MM.1S (cell line): ENCODE measurements at regions not wholly inside any gene's neighbourhood (a gene's known extent, or its start where the extent isn't known, plus 50 kb on each side); places are given as distances from the start of the nearest gene placed in this dataset.
"Not testable (repeated sequence)": the region's sequence is repeated elsewhere in the genome, so short reads cannot be mapped to it uniquely, and the experiment has no call there.

Experiments
- DNase-seq: peaks from one replicate; pipeline ENCODE4 v3.0.0-alpha.2; 2015
- H2AFZ ChIP-seq: fragments of 300-600 bp; sonication (generic); 2 replicates; pipeline ENCODE4 v1.6.0; 2016; ENCODE audit warnings: antibody characterized with exemption, low read length
- H3F3A ChIP-seq: fragments of 300-600 bp; sonication (generic); 2 replicates; pipeline ENCODE4 v1.6.1; 2016; ENCODE audit warnings: mild to moderate bottlenecking, antibody characterized with exemption, low read length, moderate library complexity, mixed read lengths; ENCODE audit not compliant: insufficient read depth
- H3K27ac ChIP-seq: fragments of 300-600 bp; sonication (generic); 2 replicates; pipeline ENCODE4 v1.5.1; 2016; ENCODE audit warnings: mild to moderate bottlenecking, low read length
- H3K27me3 ChIP-seq: fragments of 300-600 bp; sonication (generic); replicated peaks from 2 replicates; pipeline ENCODE4 v1.6.0; 2016; ENCODE audit warnings: low read length; ENCODE audit not compliant: insufficient read depth
- H3K36me3 ChIP-seq: fragments of 300-600 bp; sonication (generic); replicated peaks from 2 replicates; pipeline ENCODE4 v1.6.1; 2016; ENCODE audit warnings: mild to moderate bottlenecking, low read length, mixed read lengths; ENCODE audit not compliant: insufficient read depth
- H3K4me1 ChIP-seq: fragments of 300-600 bp; sonication (generic); 2 replicates; pipeline ENCODE4 v1.6.1; 2016; ENCODE audit warnings: low read length, mixed read lengths
- H3K4me2 ChIP-seq: fragments of 300-600 bp; sonication (generic); 2 replicates; pipeline ENCODE4 v1.6.0; 2016; ENCODE audit warnings: low read depth, low read length
- H3K4me3 ChIP-seq: fragments of 300-600 bp; sonication (generic); 2 replicates; pipeline ENCODE4 v1.5.1; 2016; ENCODE audit warnings: low read length, mixed read lengths
- H3K79me2 ChIP-seq: fragments of 300-600 bp; sonication (generic); 2 replicates; pipeline ENCODE4 v1.6.1; 2016; ENCODE audit warnings: mixed run types, low read length, mixed read lengths
- H3K9ac ChIP-seq: fragments of 300-600 bp; sonication (generic); 2 replicates; pipeline ENCODE4 v1.6.1; 2016; ENCODE audit warnings: low read length, mixed read lengths
- H3K9me2 ChIP-seq: fragments of 300-600 bp; sonication (generic); replicated peaks from 2 replicates; pipeline ENCODE4 v1.6.1; 2016; ENCODE audit warnings: mild to moderate bottlenecking, low read length, mixed read lengths; ENCODE audit not compliant: insufficient read depth
- H3K9me3 ChIP-seq: fragments of 300-600 bp; sonication (generic); replicated peaks from 2 replicates; pipeline ENCODE4 v1.6.1; 2016; ENCODE audit warnings: mild to moderate bottlenecking, low read length, mixed read lengths; ENCODE audit not compliant: insufficient read depth
- H4K20me1 ChIP-seq: fragments of 300-600 bp; sonication (generic); 2 replicates; pipeline ENCODE4 v1.6.1; 2016; ENCODE audit warnings: mild to moderate bottlenecking, low read length, moderate library complexity, mixed read lengths; ENCODE audit not compliant: insufficient read depth
- CTCF ChIP-seq: fragments of 300-600 bp; sonication (generic); IDR thresholded peaks from 2 replicates; pipeline ENCODE4 v1.5.1; 2016; ENCODE audit warnings: antibody characterized with exemption, low read length, mixed read lengths
- EZH2 ChIP-seq: fragments of 300-600 bp; sonication (generic); optimal IDR thresholded peaks from 2 replicates; pipeline ENCODE3; 2017; ENCODE audit warnings: low read depth, mild to moderate bottlenecking, antibody characterized with exemption, low read length, mixed read lengths
- EZH2phosphoT487 ChIP-seq: fragments of 300-600 bp; sonication (generic); IDR thresholded peaks from 2 replicates; pipeline ENCODE4 v1.6.1; 2018; ENCODE audit warnings: antibody characterized with exemption, low read length

DNA sequence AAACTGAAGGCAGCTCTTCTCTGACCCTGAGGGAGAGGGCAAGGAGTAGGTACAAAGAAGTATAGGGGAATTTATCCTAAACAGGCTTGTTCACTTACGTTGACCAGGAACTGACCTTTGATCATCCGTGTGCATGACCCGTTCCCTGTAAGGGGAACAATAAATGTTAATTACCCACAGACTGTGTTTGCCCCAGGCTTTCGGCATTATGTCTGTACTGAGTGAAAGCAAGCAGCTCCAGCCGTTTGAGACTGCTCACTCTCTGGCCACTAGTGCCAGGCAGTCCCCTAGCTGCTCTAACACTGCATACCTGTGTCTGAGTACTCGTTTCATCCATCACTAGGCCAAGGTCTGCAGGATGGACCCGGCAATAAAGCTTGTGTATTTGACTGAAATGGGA lies 1365.3 kb downstream of the NCAM2 start:
- Histone ChIP-seq H4K20me1 (no peaks in the 10 kb centered on the region), H3K27ac (no peak overlapping the region), H3F3A (no peaks in the 10 kb centered on the region), H2AFZ (no peak overlapping the region), H3K4me3 (no peak overlapping the region), H3K27me3 (no peaks in the 10 kb centered on the region), H3K4me2 (no peak overlapping the region), H3K9me2 (no peaks in the 10 kb centered on the region), H3K36me3 (no peaks in the 10 kb centered on the region), H3K79me2 (no peaks in the 10 kb centered on the region), H3K9me3 (no peaks in the 10 kb centered on the region), H3K9ac (no peak overlapping the region), H3K4me1 (no peaks in the 10 kb centered on the region)
- TF ChIP-seq EZH2: no peak
- DNase-seq: no peak

DNA sequence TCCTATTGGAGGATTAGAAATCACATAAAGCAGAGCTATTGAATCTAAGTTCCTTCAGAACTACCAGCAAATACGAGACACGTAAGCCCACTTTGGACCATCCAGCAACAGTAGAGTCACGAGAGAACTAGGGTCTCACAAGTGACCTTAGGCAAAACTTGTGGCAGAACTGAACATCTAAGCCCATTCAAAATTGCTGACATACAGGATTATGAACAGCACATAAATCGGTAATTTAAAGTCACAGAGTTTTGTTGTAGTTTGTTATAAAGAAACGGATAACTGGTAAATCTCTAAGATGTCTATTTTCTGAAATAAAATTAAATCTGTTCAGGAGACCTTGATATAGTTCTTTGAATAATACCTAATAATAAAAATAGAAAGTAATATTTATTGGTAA lies 1366.0 kb downstream of the NCAM2 start:
- Histone ChIP-seq H3F3A (no peaks in the 10 kb centered on the region), H3K4me2 (no peak overlapping the region), H2AFZ (no peak overlapping the region), H3K79me2 (no peaks in the 10 kb centered on the region), H3K36me3 (no peaks in the 10 kb centered on the region), H3K9me2 (no peaks in the 10 kb centered on the region), H3K4me3 (no peak overlapping the region), H3K9ac (no peak overlapping the region), H3K27ac (no peak overlapping the region), H3K4me1 (no peaks in the 10 kb centered on the region), H3K9me3 (no peaks in the 10 kb centered on the region), H4K20me1 (no peaks in the 10 kb centered on the region), H3K27me3 (no peaks in the 10 kb centered on the region)
- DNase-seq: no peak
- TF ChIP-seq EZH2: no peak
- TF ChIP-seq CTCF: no peak
- TF ChIP-seq EZH2phosphoT487: no peak

- Histone ChIP-seq H4K20me1 (no peaks in the 10 kb centered on the region), H3K9me3 (no peaks in the 10 kb centered on the region), H3K4me3 (no peak overlapping the region), H3K4me2 (no peak overlapping the region), H3K9me2 (no peaks in the 10 kb centered on the region), H3K4me1 (no peaks in the 10 kb centered on the region), H3K27ac (no peak overlapping the region), H3K27me3 (no peaks in the 10 kb centered on the region), H3K79me2 (no peaks in the 10 kb centered on the region), H3K36me3 (no peaks in the 10 kb centered on the region), H3K9ac (no peak overlapping the region), H3F3A (no peaks in the 10 kb centered on the region), H2AFZ (no peak overlapping the region)
- TF ChIP-seq EZH2: no peak
- TF ChIP-seq EZH2phosphoT487: no peak
- no peak for DNase-seq
Measured at GRCh38 chr21:22374218-22374969, 1376.2 kb downstream of the NCAM2 start.

DNA sequence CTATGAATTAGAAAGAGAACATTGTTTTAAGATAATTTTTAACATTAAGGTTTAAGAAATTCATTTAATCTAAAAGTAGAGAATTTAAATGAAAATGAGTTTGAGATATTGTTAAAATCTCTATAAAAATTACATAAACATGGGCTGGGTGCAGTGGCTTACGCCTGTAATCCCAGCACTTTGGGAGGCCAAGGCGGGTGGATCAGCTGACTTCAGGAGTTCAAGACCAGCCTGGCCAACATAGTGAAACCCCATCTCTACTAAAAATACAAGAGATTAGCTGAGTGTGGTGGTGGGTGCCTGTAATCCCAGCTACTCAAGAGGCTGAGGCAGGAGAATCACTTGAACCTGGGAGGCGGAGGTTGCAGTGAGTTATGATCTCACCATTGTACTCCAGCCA lies 1379.6 kb downstream of the NCAM2 start:
- not testable (repeated sequence) for H3K27me3 ChIP-seq, H3F3A ChIP-seq, H2AFZ ChIP-seq, H3K9me3 ChIP-seq, H3K9ac ChIP-seq, H3K36me3 ChIP-seq, DNase-seq, H3K27ac ChIP-seq, H3K4me2 ChIP-seq, H3K79me2 ChIP-seq, H4K20me1 ChIP-seq, H3K9me2 ChIP-seq, H3K4me1 ChIP-seq, H3K4me3 ChIP-seq
